ENCODE measurements at regions not wholly inside any gene's neighbourhood (a gene's known extent, or its start where the extent isn't known, plus 50 kb on each side); places are given as distances from the start of the nearest gene placed in this dataset.

GRCh38 chr17:12613566-12613965 is 52.1 kb upstream of the MYOCD start:
- WGBS (ENCODE audit: low lambda C conversion rate), result 8% methylated on average over 3 of the region's 3 CpGs
- DNase-seq, result no peak
- H3K9ac ChIP-seq, result no peak overlapping the region
- no peaks in the 10 kb centered on the region for H3K36me3 ChIP-seq (replicated peaks in 1 of 2; ENCODE audit: control insufficient read depth in 1 of 2, insufficient read depth in 2 of 2, low read length in 1 of 2)
- H3K27me3 ChIP-seq (ENCODE audit: insufficient read depth), result no peaks in the 10 kb centered on the region
- H3K9me2 ChIP-seq, result no peaks in the 10 kb centered on the region
- H3F3A ChIP-seq (replicated peaks; ENCODE audit: insufficient read depth), result no peaks in the 10 kb centered on the region
- no peak overlapping the region for H3K4me2 ChIP-seq
- H3K9me3 ChIP-seq, result no peaks in the 10 kb centered on the region
- ChIA-PET CTCF (no interaction called here), POLR2A (no interaction called here)
- H3K4me1 ChIP-seq (ENCODE audit: control insufficient read depth in 1 of 2, insufficient read depth in 2 of 2, low read depth in 1 of 2, low read length in 1 of 2), result no peaks in the 10 kb centered on the region
- TF ChIP-seq TEAD4 (IDR thresholded peaks at IDR 0.05; ENCODE audit: borderline replicate concordance, insufficient read depth) (no peak), ZBTB33 (IDR thresholded peaks at IDR 0.05; ENCODE audit: borderline replicate concordance, low read depth) (no peak), YY1 (IDR thresholded peaks at IDR 0.05; ENCODE audit: low read depth) (no peak), ELF1 (IDR thresholded peaks at IDR 0.05) (no peak)
- no peaks in the 10 kb centered on the region for H4K20me1 ChIP-seq (ENCODE audit: insufficient read depth)
- H2AFZ ChIP-seq (ENCODE audit: low read depth), result no peak overlapping the region
- H3K27ac ChIP-seq (ENCODE audit: low read depth in 2 of 2, low read length in 1 of 2), result no peak overlapping the region
- H3K79me2 ChIP-seq (ENCODE audit: insufficient read depth), result no peaks in the 10 kb centered on the region
- H3K4me3 ChIP-seq (ENCODE audit: low read depth in 2 of 2, low read length in 1 of 2), result no peak overlapping the region

Data from SK-N-SH (cell line).